AG04450 (cell line): ENCODE measurements at regions not wholly inside any gene's neighbourhood (a gene's known extent, or its start where the extent isn't known, plus 50 kb on each side); places are given as distances from the start of the nearest gene placed in this dataset.

Experiments
- CTCF ChIA-PET: fragments of 300-600, 350-600 bp; formaldehyde crosslinking; extraction: SDS; loops from one replicate; lab custom pipeline; 2022; ENCODE audit warnings: antibody characterized with exemption, inconsistent platforms; lab: Charles Lee
- POLR2A ChIA-PET: fragments of 350-600 bp; formaldehyde crosslinking; extraction: SDS; loops from one replicate; lab custom pipeline; 2021; ENCODE audit warnings: antibody characterized with exemption, inconsistent platforms; lab: Yijun Ruan, JAX
- DNase-seq: peaks from one replicate; pipeline ENCODE4 v3.0.0-alpha.2; 2011; ENCODE audit warnings: low read depth, low spot score
- H3K27ac ChIP-seq: one replicate; pipeline ENCODE4 v1.5.1; 2012; ENCODE audit warnings: low read depth, low read length, control low read depth
- H3K27me3 ChIP-seq: one replicate; pipeline ENCODE4 v1.6.0; 2012; ENCODE audit warnings: low read length; ENCODE audit not compliant: control insufficient read depth, insufficient read depth
- H3K4me3 ChIP-seq: 2 replicates; pipeline ENCODE4 v1.5.1; 2011; ENCODE audit warnings: mild to moderate bottlenecking, low read depth, low read length, control low read depth
- H3K9me3 ChIP-seq: 2 replicates; pipeline ENCODE4 v1.5.1; 2012; ENCODE audit warnings: low read length; ENCODE audit not compliant: control insufficient read depth, insufficient read depth
- TF ChIP-seq, protein P1 (sequence below): IDR thresholded peaks from 2 replicates; pipeline ENCODE4 v1.5.1; 2011; ENCODE audit warnings: low read depth, low read length, control low read depth, inconsistent platforms

DNA sequence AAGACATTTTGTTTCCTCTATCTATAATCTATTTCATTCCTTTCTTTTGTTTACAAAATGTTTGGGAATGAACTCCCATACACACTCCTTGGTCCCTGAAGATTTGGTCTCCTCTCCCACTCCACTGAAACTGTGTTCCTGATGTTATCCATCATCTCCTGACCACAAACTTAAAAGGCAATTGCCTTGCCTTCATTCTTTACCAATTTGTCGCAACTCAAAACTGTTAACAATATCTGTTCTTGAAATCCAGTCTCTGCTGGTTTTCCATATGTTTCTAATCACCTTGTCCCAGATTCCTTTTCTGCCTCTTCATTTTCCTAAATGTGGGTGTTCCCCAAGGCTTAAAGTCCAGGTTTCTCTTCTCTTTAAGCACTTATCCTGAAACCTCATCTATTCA is 262.2 kb upstream of the TTC29 start:
- no peak overlapping the region for H3K4me3 ChIP-seq
- H3K27me3 ChIP-seq = no peaks in the 10 kb centered on the region
- H3K9me3 ChIP-seq = no peaks in the 10 kb centered on the region
- no peak for DNase-seq
- ChIA-PET CTCF (no interaction called here), POLR2A (no interaction called here)
- TF ChIP-seq, protein P1, sequence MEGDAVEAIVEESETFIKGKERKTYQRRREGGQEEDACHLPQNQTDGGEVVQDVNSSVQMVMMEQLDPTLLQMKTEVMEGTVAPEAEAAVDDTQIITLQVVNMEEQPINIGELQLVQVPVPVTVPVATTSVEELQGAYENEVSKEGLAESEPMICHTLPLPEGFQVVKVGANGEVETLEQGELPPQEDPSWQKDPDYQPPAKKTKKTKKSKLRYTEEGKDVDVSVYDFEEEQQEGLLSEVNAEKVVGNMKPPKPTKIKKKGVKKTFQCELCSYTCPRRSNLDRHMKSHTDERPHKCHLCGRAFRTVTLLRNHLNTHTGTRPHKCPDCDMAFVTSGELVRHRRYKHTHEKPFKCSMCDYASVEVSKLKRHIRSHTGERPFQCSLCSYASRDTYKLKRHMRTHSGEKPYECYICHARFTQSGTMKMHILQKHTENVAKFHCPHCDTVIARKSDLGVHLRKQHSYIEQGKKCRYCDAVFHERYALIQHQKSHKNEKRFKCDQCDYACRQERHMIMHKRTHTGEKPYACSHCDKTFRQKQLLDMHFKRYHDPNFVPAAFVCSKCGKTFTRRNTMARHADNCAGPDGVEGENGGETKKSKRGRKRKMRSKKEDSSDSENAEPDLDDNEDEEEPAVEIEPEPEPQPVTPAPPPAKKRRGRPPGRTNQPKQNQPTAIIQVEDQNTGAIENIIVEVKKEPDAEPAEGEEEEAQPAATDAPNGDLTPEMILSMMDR = no peak
- H3K27ac ChIP-seq = no peak overlapping the region

DNA sequence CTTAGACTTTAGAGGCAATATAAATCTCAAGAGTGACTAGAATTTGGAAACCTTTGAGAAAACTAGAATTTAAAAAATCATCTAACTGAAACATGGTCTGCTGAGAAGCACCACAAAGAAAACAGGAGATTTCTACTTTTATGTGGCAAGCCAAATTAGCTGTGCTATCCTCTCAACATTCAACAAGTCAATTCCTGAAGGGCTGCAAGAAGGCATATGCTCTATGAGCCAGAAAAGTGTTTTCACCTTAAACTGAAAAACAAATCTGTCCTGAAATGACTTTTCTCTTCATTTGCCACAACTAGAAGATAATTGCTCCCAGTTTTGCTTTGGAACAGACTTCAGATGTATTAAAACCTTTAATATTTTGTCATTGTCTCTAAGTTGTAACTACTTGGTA is 263.2 kb upstream of the EDNRA start:
- POLR2A ChIA-PET = no interaction called here
- Histone ChIP-seq H3K9me3 (no peaks in the 10 kb centered on the region), H3K4me3 (no peak overlapping the region), H3K27me3 (no peaks in the 10 kb centered on the region), H3K27ac (no peak overlapping the region)
- CTCF ChIA-PET = no interaction called here
- TF ChIP-seq, protein P1 = no peak
- DNase-seq = no peak

GRCh38 chr4:147219145-147219544 is 261.8 kb upstream of the EDNRA start:
- no peak for DNase-seq
- Histone ChIP-seq H3K9me3 (no peaks in the 10 kb centered on the region), H3K27ac (no peak overlapping the region), H3K4me3 (no peak overlapping the region), H3K27me3 (no peaks in the 10 kb centered on the region)
- CTCF ChIA-PET = interaction anchor here (2.0 kb wide), 1 partner anchor 58 kb away, joined by 6 read pairs; no protein-coding TSS in a partner anchor
- TF ChIP-seq, protein P1 = no peak
- POLR2A ChIA-PET = no interaction called here

DNA sequence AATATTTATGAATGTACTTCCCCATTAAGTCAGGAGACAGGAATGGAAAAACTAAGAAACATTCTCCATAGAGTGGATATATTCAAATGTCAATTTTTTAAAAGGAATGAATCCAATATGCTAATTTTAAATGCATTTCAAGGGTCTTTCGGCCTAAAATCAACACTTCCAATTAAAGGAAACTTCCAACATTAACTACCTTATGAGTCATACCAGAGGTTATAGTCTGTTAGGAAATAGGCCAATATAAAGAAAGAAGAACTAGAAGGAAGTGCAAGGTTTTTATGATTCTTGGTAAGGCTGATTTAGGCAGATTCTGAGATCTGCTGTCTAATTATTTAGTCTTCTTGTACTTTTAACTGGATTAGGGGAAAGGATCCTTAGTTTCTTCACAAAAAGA is 260.1 kb upstream of the EDNRA start:
- ChIA-PET CTCF (interaction anchor here (2.0 kb wide), 1 partner anchor 60 kb away, joined by 6 read pairs; no protein-coding TSS in a partner anchor), POLR2A (no interaction called here)
- TF ChIP-seq, protein P1 = no peak
- H3K9me3 ChIP-seq = no peaks in the 10 kb centered on the region
- DNase-seq = no peak
- H3K4me3 ChIP-seq = no peak overlapping the region
- no peak overlapping the region for H3K27ac ChIP-seq
- H3K27me3 ChIP-seq = no peaks in the 10 kb centered on the region

- Histone ChIP-seq H3K27ac (no peak overlapping the region), H3K9me3 (no peaks in the 10 kb centered on the region), H3K27me3 (no peaks in the 10 kb centered on the region), H3K4me3 (no peak overlapping the region)
- POLR2A ChIA-PET = no interaction called here
- no peak for DNase-seq
- TF ChIP-seq, protein P1 = no peak
- CTCF ChIA-PET = no interaction called here
Observed at GRCh38 chr4:147222906-147223305, 258.0 kb upstream of the EDNRA start.
